Stimulated activated CD8-positive, alpha-beta memory T cell treated with anti-CD3 and anti-CD28 coated beads, Interleukin-4, amount 100 ng/mL, for 24 hours (primary cell): ENCODE measurements at regions not wholly inside any gene's neighbourhood (a gene's known extent, or its start where the extent isn't known, plus 50 kb on each side); places are given as distances from the start of the nearest gene placed in this dataset.
"Not testable (repeated sequence)": the region's sequence is repeated elsewhere in the genome, so short reads cannot be mapped to it uniquely, and the experiment has no call there.

Experiments used
- DNase-seq: peaks from one replicate; pipeline ENCODE4 v3.0.0-alpha.2; 2020; ENCODE audit warnings: low read depth

DNA sequence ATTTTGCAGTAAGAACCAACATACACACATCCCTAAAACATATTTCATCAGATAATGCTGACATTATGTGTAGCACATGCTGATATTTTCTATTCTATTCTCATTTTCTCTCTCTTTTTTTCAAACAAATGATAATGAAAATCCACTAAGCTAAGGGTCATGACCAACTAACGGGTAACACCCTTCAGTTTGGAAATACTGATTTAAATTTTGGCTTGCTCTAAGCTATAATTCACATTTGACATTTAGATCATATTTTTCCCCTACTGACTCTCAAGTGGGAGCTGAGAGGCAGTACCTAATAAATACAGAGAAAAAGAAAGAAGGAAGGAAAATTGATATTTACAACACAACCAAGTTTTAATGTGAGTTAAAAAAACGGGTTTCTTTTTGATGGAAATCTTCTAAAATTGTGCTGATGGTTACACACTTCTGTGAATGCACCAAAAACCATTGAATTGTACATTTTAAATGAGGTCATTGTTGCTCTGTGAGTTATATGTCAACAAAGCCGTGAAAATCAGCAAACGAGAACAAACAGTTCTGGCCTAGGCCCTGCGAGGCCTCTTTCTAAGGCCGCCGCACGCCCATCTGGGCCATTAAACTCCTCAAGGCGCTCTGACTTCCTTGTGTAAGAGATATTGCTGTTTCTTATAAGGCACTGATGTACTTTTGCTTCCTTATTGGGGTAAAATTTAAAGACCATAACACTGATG, 124.2 kb downstream of the GALR1 start:
- DNase-seq, result no peak

DNA sequence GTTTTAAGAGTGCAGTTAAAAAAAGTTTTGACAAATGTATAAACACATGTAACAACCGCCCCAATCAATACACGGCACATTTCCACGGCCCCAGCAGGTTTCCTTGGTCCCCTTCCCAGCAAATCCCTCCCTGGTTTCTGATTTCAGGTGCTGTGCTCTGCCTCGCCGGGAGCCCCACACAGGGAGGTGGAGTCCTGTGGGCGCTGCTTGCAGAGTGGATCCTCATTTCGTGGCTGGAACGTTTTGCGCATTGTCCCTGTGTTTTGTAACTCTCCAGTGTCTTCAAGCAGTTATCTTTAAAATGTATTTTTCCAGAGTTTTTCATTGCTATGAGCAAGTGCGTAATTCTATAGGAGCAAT, 124.8 kb downstream of the GALR1 start:
- DNase-seq, result no peak

DNA sequence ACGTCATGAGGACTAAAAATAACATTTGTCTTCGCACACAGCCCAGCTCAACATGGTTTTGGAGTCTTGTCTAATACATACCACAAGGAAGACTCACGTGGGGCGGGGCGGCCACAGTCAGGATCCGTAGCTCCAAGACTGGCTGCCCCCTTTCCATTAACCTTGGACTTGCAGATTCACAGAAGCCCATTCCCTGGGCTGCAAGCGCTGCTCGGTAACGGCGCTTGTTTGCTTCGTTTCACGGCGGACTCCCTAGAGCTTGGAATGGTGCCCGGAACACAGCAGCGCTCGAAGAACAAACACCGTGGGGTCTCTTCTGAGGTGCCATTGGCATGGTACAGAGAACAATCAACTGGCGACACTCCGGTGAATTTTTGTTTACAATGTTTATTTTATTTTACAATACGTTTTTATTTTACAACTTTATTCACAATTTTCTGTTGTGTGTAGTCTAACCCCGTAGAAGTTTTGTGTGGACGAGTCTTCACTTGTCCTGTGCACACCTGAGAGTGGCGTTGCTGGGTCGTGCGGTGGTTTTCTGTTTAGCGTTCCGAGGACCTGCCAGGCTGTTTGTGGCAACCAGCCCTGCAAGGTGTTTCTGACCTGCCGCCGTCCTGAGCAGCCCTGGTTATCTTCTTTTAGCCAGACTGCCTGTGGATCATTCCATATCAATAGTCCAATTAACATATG, 126.5 kb downstream of the GALR1 start:
- DNase-seq, result no peak

DNA sequence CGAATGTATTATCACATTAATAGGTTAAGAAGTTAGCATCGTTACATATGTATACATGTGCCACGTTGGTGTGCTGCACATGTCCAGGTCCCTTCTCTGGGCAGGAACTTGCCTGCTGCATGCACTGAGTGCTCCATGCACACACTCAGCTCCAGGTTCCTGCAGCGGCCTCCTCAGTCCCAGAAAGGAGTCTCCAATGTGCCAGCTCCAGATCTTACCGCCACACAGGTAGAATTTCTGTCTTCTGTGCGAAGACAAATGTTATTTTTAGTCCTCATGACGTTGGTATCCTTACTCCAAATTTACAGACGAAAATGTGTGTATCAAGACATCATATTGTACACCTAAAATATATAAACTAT, 127.1 kb downstream of the GALR1 start:
- no peak for DNase-seq

DNA sequence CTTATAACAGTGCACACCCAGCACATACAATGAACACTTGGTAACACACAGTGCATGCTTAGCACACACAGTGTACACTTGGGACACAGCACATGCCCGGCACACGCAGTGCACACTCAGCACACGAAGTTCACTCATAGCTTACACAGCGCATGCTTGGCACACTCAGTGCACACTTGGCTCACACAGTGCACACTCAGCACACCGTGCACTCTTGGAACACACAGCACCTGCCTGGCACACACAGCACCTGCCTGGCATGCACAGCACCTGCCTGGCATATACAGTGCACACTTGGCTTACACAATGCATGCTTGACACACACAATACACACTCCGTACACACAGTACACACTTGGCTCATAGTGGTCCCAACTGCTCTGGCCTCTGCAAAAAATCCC, 128.2 kb downstream of the GALR1 start:
- DNase-seq, result no peak

DNA sequence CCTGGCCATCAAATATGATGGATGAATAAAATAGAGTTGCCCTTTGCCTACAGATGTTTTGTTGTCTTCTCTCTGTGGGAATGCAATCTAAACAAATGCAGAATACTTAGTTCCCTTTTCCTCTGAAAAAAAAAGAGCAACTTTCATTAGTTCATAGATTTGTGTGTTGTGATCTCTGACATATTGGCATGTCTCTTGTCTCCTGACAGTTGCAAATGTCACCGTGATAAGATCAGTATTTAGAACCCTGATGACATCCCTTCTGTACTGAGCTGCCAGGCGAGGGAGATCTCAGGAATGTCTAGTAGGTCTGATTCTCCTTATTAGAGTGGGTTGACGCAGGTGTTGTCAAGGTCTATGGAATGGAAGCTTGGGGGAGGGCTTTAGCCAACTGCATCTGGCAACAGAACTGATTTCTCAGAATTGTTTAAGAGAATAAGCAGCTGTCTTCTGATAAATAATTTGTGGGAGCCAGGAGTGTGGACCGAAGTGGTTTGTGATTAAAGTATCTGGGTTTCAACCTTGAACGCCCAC, 130.4 kb downstream of the GALR1 start:
- DNase-seq, result no peak

DNA sequence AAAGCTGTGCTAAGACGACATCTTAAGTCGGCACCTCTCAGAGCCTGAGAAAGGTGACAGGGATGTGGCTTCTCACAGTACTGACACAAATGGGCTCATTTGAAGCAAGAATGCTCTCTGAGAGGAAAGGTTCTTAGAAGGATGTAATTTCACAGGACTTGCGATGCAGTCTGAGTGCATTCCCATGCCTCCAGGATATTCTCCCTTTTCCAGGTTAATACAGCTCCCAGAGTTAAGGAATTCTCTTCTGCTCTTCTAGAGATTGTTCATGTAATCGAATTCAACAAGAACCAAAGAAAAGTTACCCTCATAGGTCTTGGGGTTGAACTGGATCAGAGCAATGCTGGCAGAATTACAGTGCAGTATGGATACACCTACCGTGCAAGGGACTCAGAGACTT, 131.0 kb downstream of the GALR1 start:
- no peak for DNase-seq

DNA sequence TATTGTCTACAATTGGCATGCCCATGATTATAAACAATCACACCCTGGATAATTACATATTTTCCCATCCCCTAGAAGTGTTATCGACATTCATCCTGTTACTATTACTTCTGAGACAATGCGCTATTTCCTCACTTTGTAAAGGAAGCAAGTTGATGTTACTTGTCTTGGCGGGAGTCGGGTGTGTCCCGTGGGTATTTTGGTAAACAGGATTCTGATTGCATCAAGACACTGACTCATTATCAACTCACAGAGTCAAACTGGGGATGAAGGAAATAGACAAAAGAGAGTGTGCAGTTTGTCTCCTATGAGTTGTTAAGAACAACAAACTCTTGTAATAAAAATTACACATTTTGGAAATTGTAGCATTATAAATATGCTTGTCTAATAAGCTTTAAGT, 142.7 kb downstream of the GALR1 start:
- DNase-seq, result no peak

DNA sequence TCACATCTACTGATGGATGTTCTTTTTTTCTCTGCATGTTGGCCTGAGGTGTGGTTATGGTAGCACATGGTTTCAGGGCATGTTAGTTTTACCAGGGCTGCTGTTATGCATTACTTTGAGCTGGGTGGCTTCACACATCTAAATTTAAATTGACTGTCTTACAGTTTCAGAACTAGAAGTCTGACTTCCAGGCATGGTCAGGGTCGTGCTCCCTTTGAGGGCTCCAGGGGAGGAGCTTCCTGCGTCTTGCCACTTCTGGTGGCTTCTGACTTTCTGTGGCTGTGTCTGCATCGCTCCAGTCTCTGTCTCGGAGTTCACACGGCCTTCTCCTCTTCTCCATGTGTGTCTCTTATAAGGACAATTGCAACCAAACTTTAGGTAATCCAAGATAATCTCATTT, 143.9 kb downstream of the GALR1 start:
- no peak for DNase-seq

DNA sequence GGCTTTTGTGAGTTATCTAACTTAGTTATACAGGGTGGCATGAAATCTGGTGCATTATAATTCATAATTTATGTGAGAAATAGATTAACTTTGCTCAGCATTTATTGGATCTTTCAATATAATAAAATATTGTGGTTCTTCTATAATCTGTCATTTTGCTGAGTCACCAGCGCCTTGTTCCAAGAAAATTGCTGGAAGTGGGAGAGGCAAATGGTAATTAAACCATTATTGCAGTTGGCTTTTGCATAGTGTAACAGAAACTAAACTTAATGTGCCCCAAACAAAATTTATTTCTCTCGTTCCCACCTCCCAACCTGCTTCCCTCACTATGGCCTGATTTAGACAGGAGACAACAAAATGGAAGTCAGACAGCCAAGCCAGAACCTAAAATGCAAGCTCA, 146.3 kb downstream of the GALR1 start:
- no peak for DNase-seq

DNA sequence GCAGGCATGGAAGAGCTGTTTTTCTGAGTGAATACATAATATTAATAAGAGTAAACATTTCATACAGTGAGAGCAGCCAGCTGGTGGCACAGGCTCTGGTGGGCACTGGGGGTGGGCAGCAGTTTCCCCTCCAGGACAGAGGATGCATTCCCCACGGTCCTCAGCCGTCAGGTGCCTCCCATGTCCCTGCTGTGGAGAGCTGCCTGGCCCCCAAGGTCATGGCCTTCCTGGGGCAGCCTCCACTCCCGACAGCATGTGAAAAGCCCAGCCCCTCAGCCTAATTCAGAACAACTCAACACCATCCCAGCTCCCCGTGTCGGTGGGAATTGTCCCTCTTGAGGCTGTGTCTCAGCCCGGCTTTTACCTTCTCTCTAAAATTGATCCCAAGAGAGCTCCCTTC, 147.4 kb downstream of the GALR1 start:
- no peak for DNase-seq

DNA sequence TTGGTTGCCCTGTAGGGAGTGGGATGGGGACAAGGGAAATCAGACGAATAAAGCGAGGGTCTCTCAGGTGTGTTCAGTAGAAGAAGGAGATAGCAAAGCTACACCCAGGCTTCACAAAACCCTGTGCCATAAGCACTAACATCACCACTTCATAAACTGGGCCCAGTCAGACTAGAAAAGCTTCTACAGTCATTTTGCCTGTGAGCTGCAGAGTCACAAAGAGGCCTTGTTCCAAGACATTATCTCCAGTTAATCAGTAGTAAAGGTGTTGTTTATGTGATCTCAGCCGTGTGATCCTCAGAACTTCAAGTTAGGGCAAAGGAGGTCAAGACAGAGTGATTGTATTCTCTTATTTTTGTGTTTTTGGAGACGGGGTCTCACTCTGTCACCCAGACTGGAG, 148.0 kb downstream of the GALR1 start:
- DNase-seq, result no peak

DNA sequence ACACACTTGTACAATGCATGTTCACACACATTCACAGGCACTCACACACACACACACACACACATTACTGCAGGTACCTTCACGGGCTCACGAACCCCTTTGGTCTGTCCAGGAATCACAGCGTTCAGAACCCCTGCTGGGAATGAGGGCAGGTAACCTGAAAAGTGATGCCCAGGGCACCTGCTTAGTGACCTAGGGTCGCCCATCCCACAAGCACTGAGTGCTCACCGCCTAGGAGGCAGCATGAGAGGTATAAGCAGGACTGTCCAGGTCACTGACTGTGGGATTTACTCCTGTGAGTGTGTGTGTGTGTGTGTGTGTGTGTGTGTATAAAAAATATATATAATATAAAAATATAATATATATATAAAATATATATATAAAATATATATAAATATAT, 150.9 kb downstream of the GALR1 start:
- no peak for DNase-seq

DNA sequence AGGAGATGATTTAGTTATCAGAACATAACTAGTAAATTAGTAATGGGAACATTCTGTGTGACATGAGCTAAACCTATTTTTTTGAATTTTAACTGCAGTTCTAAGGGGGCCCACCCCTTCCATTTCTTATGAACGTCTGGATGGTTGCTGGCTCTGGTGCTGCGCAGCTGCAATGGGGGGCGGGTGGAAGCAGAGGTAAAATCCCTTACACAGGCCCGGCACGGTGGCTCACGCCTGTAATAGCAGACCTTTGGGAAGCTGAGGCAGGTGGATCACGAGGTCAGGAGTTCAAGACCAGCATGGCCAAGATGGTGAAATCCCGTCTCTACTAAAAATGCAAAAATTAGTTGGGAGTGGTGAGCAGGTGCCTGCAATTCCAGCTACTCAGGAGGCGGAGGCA, 151.5 kb downstream of the GALR1 start:
- no peak for DNase-seq

DNA sequence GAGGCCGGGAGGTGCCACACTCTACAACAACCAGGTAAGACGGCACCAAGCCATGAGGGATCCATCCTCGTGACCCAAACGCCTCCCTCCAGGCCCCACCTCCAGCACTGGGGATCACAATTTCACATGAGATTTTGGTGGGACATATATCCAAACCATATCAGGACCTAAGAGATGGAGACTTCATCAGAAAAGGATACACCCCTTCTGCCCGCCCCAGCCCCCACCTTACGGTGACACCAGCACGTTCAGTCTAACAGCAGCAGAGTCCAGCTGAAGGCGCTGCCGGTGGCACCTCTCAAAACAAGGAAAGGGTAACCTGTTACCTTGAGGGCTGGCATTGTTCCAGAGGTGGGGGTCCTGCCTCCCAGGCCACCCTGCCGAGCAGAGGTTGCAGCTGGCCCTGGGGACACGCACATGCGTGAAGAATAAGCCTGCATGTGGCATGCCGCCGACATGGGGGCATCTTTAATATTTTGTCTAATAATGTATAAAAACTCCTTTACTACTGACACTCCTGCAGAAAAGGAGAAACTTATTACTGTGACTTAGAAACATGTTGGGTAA, 154.4 kb downstream of the GALR1 start:
- DNase-seq, result no peak

DNA sequence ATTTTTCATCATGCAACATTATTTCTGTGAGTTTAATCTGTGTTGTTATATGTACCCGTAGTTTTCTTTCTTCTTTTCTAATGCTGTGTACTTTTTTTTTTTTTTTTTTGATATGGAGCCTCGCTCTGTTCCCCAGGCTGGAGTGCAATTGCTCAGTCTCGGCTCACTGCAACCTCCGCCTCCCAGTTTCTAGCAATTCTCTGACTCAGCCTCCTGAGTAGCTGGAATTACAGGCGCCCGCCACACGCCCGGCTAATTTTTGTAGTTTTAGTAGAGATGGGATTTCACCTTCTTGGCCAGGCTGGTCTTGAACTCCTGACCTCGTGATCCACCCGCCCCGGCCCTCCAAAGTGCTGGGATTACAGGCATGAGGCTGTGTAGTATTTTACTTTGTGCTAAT, 155.4 kb downstream of the GALR1 start:
- no peak for DNase-seq

DNA sequence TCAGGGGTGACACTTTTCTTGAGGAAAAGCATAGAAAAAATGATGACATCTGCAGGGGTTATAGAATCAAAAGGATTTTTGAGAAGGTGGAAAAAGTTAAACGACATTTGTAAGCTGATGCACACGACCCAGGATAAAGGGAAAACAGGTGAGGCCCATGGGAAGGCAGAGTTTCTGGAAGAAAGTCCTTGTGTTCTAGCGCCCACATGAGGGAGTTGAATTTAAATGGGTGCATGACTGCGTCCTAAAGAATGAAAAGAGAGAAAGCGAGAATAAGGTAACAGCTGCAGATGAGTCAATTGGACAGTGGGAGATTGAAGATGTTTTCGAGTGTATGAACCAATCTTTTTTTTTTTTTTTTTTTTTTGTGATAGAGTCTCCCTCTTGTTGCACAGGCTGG, 158.1 kb downstream of the GALR1 start:
- no peak for DNase-seq

DNA sequence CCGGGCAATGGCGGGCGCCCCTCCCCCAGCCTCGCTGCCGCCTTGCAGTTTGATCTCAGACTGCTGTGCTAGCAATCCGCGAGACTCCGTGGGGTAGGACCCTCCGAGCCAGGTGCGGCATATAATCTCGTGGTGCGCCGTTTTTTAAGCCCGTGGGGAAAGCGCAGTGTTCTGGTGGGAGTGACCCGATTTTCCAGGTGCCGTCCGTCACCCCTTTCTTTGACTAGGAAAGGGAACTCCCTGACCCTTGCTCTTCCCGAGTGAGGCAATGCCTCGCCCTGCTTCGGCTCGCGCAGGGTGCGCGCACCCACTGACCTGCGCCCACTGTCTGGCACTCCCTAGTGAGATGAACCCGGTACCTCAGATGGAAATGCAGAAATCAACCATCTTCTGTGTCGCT, 171.9 kb downstream of the GALR1 start:
- DNase-seq, result not testable (repeated sequence)

DNA sequence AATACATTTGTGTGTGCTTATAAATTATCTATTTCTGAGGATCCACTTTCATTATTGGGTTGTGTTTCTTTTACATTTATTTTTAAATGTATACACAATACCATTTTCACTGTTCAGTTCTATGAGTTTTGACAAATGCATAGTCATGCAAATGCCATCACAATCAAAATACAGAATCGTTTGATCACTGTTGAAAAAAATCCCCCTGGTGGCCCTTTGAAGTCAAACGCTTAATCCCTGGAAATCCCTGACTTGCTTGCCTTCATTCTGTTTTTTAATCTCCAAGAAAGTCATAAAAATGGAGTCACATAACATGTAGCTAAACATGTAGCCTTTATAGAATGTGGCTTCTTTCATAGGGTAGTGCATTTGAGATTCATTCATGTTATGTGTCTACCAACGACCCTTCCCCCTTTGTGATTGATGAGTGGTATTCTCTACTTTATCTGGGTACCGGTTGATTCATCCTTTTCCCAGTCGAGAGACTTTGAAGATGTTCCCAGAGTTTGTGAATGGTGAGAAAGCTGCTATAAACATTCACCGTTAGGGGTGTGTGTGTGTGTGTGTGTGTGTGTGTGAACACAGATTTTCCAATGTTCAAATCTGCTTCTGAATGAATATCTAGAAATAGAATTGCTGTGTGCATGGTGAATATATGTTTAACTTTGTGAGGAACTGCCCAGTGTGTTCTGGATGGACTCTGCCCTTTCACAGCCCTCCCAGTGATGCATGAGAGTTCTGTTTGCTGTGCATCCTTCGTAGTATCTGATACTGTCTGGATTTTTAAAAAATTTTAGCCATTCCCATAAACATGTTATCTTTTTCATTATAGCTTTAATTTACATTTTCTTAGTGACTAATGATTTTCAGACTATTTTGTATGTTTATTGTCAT, 173.6 kb downstream of the GALR1 start:
- no peak for DNase-seq

DNA sequence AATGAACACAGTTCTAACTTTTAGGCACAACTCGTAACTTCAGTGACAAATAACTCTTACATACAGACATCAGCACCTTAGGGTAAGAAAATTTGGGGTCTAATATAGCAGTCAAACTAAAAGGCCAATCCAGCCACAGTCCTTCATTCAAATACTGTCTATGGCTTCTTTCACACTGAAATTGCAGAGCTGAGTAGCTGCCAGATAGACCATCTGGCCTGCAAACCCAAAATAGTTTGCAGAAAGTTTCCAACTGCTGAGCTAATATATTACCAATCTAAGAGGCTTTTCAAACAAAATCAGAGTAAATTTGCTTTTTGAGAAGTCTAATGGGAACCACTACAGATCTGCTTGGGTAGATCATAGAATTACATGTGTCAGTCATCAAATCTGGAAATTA, 183.4 kb downstream of the GALR1 start:
- DNase-seq, result no peak

DNA sequence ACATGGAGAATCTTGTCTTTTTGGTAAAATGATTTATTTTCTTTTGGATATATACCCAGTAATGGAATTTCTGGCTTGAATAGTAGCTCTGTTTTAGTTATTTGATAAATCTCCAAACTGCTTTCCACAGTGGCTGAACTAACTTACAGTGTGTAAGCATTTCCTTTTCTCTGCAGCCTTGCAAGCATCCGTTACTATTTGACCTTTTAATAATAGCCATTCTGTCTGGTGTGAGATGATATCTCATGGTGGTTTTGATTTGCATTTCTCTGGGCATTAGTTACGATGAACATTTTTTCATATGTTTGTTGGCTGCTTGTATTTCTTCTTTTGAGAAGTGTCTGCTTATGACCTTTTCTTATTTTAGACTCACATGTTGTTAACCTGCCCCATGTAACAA, 190.2 kb downstream of the GALR1 start:
- no peak for DNase-seq

DNA sequence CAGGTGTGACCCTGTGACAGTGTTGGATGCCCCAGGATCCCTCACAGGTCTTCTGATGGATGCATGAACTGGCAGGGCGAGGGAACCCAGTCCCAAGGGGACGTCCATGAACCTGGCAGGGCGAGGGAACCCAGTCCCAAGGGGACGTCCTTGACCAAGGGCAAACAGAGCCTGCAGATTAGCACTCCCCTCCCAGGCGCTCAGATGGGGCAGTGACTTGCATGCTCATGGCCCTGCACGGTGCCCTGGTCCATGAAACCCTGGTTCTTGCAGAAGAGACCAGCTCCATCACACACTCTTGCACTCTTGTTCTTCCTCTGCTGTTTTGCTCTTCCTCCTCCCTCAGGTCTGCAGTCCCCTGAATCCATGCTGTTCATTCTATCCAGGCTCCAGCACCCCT, 192.7 kb downstream of the GALR1 start:
- DNase-seq, result no peak

DNA sequence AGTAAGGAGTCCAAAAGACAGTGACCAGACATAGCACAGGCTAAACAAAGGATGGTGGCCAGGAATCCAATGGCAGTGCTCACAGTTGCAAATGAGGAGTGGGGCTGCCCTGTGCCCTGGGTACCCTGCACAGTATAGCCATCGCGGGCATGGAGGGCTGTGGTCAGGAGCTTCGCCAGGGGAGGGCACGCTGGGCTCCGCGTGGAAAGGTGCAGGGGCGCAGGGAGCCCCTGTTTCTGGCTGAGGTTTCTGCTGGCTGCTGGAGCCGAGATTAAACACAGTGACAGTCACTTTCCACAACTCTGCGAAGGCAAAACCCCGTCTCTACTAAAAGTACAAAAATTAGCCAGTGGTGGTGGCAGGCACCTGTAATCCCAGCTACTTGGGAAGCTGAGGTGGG, 194.7 kb downstream of the GALR1 start:
- DNase-seq, result no peak
